Activated naive CD8-positive, alpha-beta T cell (primary cell): ENCODE measurements at regions not wholly inside any gene's neighbourhood (a gene's known extent, or its start where the extent isn't known, plus 50 kb on each side); places are given as distances from the start of the nearest gene placed in this dataset.
A peak's percentile ranks its signal among the peaks of the same experiment; 100 is the strongest.
"Not testable (repeated sequence)": the region's sequence is repeated elsewhere in the genome, so short reads cannot be mapped to it uniquely, and the experiment has no call there.

ENCODE experiments used
- H3K27ac Mint-ChIP-seq: one replicate; pipeline ENCODE4 v1.8.0; 2021; ENCODE audit warnings: mixed read lengths
- H3K27me3 Mint-ChIP-seq: one replicate; pipeline ENCODE4 v1.8.0; 2021; ENCODE audit warnings: mixed read lengths
- H3K36me3 Mint-ChIP-seq: one replicate; pipeline ENCODE4 v1.8.0; 2021; ENCODE audit warnings: mixed read lengths
- H3K4me1 Mint-ChIP-seq: one replicate; pipeline ENCODE4 v1.8.0; 2021; ENCODE audit warnings: low read depth, mixed read lengths
- H3K4me3 Mint-ChIP-seq: one replicate; pipeline ENCODE4 v1.8.0; 2021; ENCODE audit warnings: mild to moderate bottlenecking, mixed read lengths
- H3K9me3 Mint-ChIP-seq: one replicate; pipeline ENCODE4 v1.8.0; 2021; ENCODE audit warnings: low read depth, mixed read lengths

- H3K27me3 Mint-ChIP-seq: no peaks in the 10 kb centered on the region
- H3K27ac Mint-ChIP-seq: no peak overlapping the region
- peaks cover 23% of the 10 kb centered on the region for H3K4me1 Mint-ChIP-seq
- no peak overlapping the region for H3K4me3 Mint-ChIP-seq
- H3K9me3 Mint-ChIP-seq: no peaks in the 10 kb centered on the region
- no peaks in the 10 kb centered on the region for H3K36me3 Mint-ChIP-seq
These were observed 1639.3 kb downstream of the MRPL39 start for GRCh38 chr21:23968008-23968407.

- Mint-ChIP-seq H3K27ac (no peak overlapping the region), H3K4me1 (peaks cover 6% of the 10 kb centered on the region), H3K27me3 (no peaks in the 10 kb centered on the region), H3K9me3 (no peaks in the 10 kb centered on the region), H3K36me3 (no peaks in the 10 kb centered on the region), H3K4me3 (no peak overlapping the region)
These were observed 1643.8 kb downstream of the MRPL39 start for GRCh38 chr21:23963454-23963853.

DNA sequence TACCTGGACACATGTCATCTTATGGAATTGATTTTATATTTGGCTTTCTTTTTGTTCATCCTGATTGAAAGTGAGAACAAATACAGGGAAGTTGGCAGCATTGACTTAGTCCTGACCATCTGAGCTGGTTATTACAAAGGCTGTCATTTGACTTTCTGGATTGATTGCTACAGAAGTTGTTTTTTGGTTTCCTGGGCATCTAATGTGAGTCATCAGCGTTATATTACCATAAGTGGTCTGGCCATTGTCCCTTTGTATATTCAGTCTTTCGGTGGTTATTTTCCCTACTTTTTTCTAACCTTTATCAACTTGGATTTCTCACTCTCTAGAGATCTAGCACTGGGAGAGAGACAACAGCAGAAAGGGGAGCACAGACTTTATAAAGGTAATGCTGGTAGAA is 1646.5 kb downstream of the MRPL39 start:
- H3K36me3 Mint-ChIP-seq: no peaks in the 10 kb centered on the region
- H3K4me1 Mint-ChIP-seq: peaks cover under 1% of the 10 kb centered on the region
- H3K27ac Mint-ChIP-seq: no peak overlapping the region
- no peaks in the 10 kb centered on the region for H3K27me3 Mint-ChIP-seq
- no peak overlapping the region for H3K4me3 Mint-ChIP-seq
- H3K9me3 Mint-ChIP-seq: no peaks in the 10 kb centered on the region

DNA sequence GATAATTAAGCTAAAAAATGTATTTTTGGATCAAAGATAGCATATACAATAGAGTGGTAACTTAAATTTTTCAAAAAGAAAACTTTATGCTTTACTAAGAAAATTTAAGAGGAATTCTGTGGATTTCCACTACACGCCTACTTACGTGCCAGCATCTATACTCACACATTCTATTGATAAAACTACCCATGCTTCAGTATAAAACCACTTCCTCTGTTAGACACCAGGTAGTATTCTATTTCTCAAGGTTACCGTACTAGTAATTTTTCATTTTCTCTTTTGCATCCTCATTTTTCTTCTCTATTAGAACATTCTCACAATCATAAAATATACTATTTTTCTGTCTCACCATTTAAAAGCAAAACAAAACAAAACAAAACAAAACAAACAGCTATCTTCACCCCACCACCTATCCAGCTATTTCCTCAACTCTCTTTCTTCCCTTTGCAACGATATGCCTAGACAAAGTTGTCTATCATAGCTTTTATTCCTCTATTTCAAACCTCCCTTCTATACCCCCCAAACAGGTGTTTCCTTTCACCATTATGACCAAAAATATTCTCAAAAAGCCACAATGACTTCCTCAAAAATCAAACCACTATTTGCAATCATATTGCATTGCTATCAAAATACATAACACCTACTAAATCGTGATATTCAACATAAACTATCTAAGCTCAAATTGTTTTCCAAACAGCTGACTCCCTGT is 1652.0 kb downstream of the MRPL39 start:
- peaks cover 21% of the 10 kb centered on the region for H3K4me1 Mint-ChIP-seq
- no peaks in the 10 kb centered on the region for H3K9me3 Mint-ChIP-seq
- no peaks in the 10 kb centered on the region for H3K27me3 Mint-ChIP-seq
- H3K4me3 Mint-ChIP-seq: peak overlapping the region; percentile 42
- H3K36me3 Mint-ChIP-seq: no peaks in the 10 kb centered on the region
- no peak overlapping the region for H3K27ac Mint-ChIP-seq

DNA sequence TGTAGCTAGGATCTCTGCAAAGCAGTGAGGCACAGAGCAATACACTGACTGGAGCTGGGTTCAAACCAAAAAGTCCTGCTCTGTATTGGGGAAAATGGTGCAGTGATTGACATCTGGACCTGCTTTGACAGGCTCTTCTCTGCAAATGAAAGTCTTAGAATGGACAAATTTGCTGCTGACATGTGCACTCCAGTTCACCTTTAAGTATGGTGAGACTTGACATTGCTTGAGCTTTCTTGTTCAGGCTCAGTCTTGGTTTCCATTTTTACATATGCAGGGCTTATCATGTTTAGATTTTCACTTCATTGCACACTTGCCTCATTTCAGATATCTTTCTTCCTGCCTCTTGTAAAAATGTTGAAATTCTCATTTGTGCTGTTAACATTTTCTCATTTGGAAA is 1655.0 kb downstream of the MRPL39 start:
- H3K36me3 Mint-ChIP-seq: no peaks in the 10 kb centered on the region
- no peaks in the 10 kb centered on the region for H3K27me3 Mint-ChIP-seq
- peaks cover 34% of the 10 kb centered on the region for H3K4me1 Mint-ChIP-seq
- no peaks in the 10 kb centered on the region for H3K9me3 Mint-ChIP-seq
- H3K27ac Mint-ChIP-seq: no peak overlapping the region
- no peak overlapping the region for H3K4me3 Mint-ChIP-seq

DNA sequence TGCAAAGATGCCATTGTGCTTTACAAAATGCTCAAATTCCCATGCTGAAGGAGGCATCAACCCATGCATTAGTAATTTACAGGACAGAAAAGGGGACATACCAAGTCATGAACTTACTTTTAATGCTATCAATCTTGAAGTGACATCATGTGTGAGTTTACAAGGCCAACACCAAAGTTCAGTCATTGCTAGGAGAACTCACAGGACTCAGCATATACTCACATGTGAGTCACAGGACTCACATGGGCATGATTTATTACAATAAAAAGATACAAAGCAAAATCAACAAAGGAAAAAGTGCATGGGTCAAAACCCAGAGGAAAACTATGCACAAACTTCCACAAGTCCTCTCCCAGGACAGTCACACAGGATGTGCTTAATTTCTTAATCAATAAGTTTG is 1656.0 kb downstream of the MRPL39 start:
- Mint-ChIP-seq H3K4me1 (peaks cover 34% of the 10 kb centered on the region), H3K9me3 (no peaks in the 10 kb centered on the region)

GRCh38 chr21:23950344-23950743 is 1656.9 kb downstream of the MRPL39 start:
- H3K36me3 Mint-ChIP-seq: no peaks in the 10 kb centered on the region
- no peak overlapping the region for H3K27ac Mint-ChIP-seq
- H3K4me1 Mint-ChIP-seq: peaks cover 30% of the 10 kb centered on the region
- H3K4me3 Mint-ChIP-seq: no peak overlapping the region
- no peaks in the 10 kb centered on the region for H3K9me3 Mint-ChIP-seq
- H3K27me3 Mint-ChIP-seq: no peaks in the 10 kb centered on the region

More for the DNA sequence above, 1656.0 kb downstream of the MRPL39 start:
- no peak overlapping the region for H3K4me3 Mint-ChIP-seq
- no peaks in the 10 kb centered on the region for H3K27me3 Mint-ChIP-seq
- H3K27ac Mint-ChIP-seq: no peak overlapping the region
- no peaks in the 10 kb centered on the region for H3K36me3 Mint-ChIP-seq

DNA sequence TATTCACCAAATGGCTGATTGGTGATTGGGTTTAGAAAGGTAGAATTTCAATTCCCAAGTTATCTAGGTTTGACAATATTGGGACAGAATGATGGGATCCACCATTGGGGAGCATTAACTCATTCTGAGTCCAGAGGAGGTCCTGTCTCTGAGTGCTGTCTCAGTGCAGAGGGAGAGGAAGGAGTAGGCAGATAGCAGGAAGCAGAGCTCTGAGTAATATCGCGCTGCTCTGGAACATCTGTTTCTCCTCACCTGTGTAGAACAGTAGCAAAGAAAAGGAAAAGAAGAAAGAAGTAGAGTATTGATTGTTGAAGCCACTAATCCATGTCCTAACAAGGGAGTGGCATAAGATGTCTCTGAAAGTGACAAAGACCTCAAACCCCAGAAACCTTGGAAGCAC is 1657.8 kb downstream of the MRPL39 start:
- Mint-ChIP-seq H3K4me1 (peaks cover 24% of the 10 kb centered on the region), H3K27me3 (no peaks in the 10 kb centered on the region), H3K4me3 (peak overlapping the region; percentile 8), H3K36me3 (no peaks in the 10 kb centered on the region), H3K9me3 (no peaks in the 10 kb centered on the region), H3K27ac (peak overlapping the region; percentile 16)

DNA sequence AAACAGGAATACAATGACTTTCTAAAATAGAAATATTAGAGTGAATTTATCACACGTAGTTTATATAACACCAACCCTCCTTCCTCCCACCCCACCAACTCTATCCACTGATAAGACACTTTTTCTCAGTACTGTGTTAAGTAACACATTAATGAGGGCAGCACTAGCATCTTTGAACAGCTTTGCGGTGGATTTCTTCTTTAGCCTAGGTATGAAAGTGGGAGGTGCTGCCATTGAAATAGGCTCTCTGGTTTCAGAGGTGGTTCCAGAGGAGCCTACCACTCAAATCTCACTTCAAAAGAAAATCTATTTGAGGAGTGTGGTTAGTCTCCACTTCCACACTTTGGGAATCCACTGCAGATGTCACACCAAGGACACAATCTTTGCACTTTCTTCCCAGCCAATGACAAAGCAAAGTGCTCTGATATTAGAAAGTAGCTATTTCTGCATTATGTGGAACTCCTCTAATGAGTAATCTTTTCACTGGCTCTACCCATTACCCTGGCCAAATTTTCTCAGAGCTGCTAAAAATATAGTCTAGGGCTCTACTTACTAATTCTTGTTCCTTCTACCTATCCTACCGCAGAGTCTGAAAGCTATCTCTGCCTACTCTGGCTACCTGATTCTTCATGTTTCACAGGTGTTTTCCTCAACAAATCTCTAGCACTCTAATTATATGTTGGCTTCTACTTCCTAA is 1667.8 kb downstream of the MRPL39 start:
- Mint-ChIP-seq H3K27ac (no peak overlapping the region), H3K4me3 (no peak overlapping the region), H3K27me3 (peaks cover 7% of the 10 kb centered on the region), H3K4me1 (no peaks in the 10 kb centered on the region), H3K9me3 (no peaks in the 10 kb centered on the region), H3K36me3 (no peaks in the 10 kb centered on the region)

- Mint-ChIP-seq H3K9me3 (no peaks in the 10 kb centered on the region), H3K27me3 (peaks cover 7% of the 10 kb centered on the region), H3K27ac (no peak overlapping the region), H3K36me3 (no peaks in the 10 kb centered on the region), H3K4me3 (no peak overlapping the region), H3K4me1 (no peaks in the 10 kb centered on the region)
These were observed 1670.3 kb downstream of the MRPL39 start for GRCh38 chr21:23936991-23937390.

GRCh38 chr21:23936224-23936623 is 1671.1 kb downstream of the MRPL39 start:
- peaks cover 7% of the 10 kb centered on the region for H3K27me3 Mint-ChIP-seq
- H3K9me3 Mint-ChIP-seq: no peaks in the 10 kb centered on the region
- no peaks in the 10 kb centered on the region for H3K4me1 Mint-ChIP-seq
- no peak overlapping the region for H3K4me3 Mint-ChIP-seq
- H3K36me3 Mint-ChIP-seq: no peaks in the 10 kb centered on the region
- no peak overlapping the region for H3K27ac Mint-ChIP-seq

- no peaks in the 10 kb centered on the region for H3K9me3 Mint-ChIP-seq
- H3K4me1 Mint-ChIP-seq: no peaks in the 10 kb centered on the region
- no peak overlapping the region for H3K4me3 Mint-ChIP-seq
- no peaks in the 10 kb centered on the region for H3K36me3 Mint-ChIP-seq
- no peak overlapping the region for H3K27ac Mint-ChIP-seq
- H3K27me3 Mint-ChIP-seq: no peaks in the 10 kb centered on the region
These were observed 1676.7 kb downstream of the MRPL39 start for GRCh38 chr21:23930565-23930964.

- not testable (repeated sequence) for H3K4me3 Mint-ChIP-seq, H3K9me3 Mint-ChIP-seq, H3K36me3 Mint-ChIP-seq, H3K27me3 Mint-ChIP-seq, H3K27ac Mint-ChIP-seq
- H3K4me1 Mint-ChIP-seq: peaks cover 15% of the 10 kb centered on the region
These were observed 1680.9 kb downstream of the MRPL39 start for GRCh38 chr21:23926430-23926829.

- H3K27me3 Mint-ChIP-seq: no peaks in the 10 kb centered on the region
- H3K4me1 Mint-ChIP-seq: peaks cover 18% of the 10 kb centered on the region
- no peaks in the 10 kb centered on the region for H3K36me3 Mint-ChIP-seq
- H3K4me3 Mint-ChIP-seq: peak overlapping the region; percentile 27
- H3K27ac Mint-ChIP-seq: no peak overlapping the region
- no peaks in the 10 kb centered on the region for H3K9me3 Mint-ChIP-seq
These were observed 1685.4 kb downstream of the MRPL39 start for GRCh38 chr21:23921670-23922418.

GRCh38 chr21:23900727-23901126 is 1706.6 kb downstream of the MRPL39 start:
- peaks cover 3% of the 10 kb centered on the region for H3K36me3 Mint-ChIP-seq
- no peaks in the 10 kb centered on the region for H3K4me1 Mint-ChIP-seq
- H3K9me3 Mint-ChIP-seq: no peaks in the 10 kb centered on the region
- H3K27me3 Mint-ChIP-seq: no peaks in the 10 kb centered on the region
- no peak overlapping the region for H3K27ac Mint-ChIP-seq
- no peak overlapping the region for H3K4me3 Mint-ChIP-seq
